ENCODE measurements at regions not wholly inside any gene's neighbourhood (a gene's known extent, or its start where the extent isn't known, plus 50 kb on each side); places are given as distances from the start of the nearest gene placed in this dataset.

DNA sequence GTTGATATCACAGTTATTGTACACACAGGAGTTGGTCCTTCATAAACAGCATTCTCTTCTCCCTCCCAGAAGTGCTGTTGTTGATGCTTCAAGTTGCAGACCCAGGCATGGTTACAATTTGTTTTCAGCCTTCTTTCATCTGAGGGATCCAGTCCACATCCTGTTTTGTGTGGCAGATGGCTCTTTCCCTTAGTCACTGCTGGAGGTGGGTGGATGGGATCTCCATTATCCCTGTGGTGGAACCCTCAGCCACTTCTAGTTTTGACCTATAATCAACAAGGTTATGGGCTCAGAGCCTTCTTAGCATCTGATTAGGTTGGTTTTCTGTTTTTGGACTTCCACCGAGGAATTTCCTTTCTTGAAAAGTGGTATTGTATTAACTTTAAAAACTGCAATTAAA lies 214.2 kb downstream of the SH2D4B start:
- DNase-seq (no peak), ATAC-seq (ENCODE audit: low read depth) (no peak)
- Histone ChIP-seq H3K9ac (ENCODE audit: low read depth, low read length) (no peak overlapping the region), H3K14ac (replicated peaks; ENCODE audit: low read depth, low read length) (no peak overlapping the region), H2BK5ac (ENCODE audit: low read depth, low read length, poor library complexity, severe bottlenecking) (no peak overlapping the region), H3K4me2 (ENCODE audit: low read depth, low read length) (no peak overlapping the region), H3K27ac (ENCODE audit: insufficient read depth, low read length) (no peak overlapping the region), H3K23ac (ENCODE audit: low read depth, low read length) (no peak overlapping the region), H2BK20ac (ENCODE audit: low read depth, low read length) (no peak overlapping the region), H2AK5ac (ENCODE audit: low read depth, low read length) (no peak overlapping the region), H3K36me3 (ENCODE audit: control insufficient read depth, insufficient read depth, low read length) (no peaks in the 10 kb centered on the region), H3K4me3 (ENCODE audit: insufficient read depth, low read depth, low read length) (no peak overlapping the region), H3K18ac (ENCODE audit: low read depth, low read length) (no peak overlapping the region), H2AFZ (replicated peaks; ENCODE audit: low read length, poor library complexity) (no peak overlapping the region), H3K27me3 (ENCODE audit: control insufficient read depth, insufficient read depth, low read length) (no peaks in the 10 kb centered on the region), H4K91ac (ENCODE audit: insufficient read depth, low read depth, low read length) (no peak overlapping the region), H3K9me3 (ENCODE audit: control insufficient read depth, insufficient read depth, low read length) (peaks cover 11% of the 10 kb centered on the region), H4K5ac (ENCODE audit: low read depth, low read length) (no peak overlapping the region), H3K79me1 (ENCODE audit: low read depth in 1 of 2, low read length in 2 of 2) (no peaks in the 10 kb centered on the region), H2BK120ac (ENCODE audit: low read depth, low read length) (no peak overlapping the region), H2AK9ac (replicated peaks; ENCODE audit: low read depth, low read length, poor library complexity) (no peak overlapping the region), H2BK15ac (ENCODE audit: low read depth, low read length) (no peak overlapping the region), H3K4me1 (ENCODE audit: control insufficient read depth, insufficient read depth, low read length) (no peaks in the 10 kb centered on the region), H4K8ac (ENCODE audit: low read depth in 2 of 2, low read length in 2 of 2) (no peak overlapping the region), H3K4ac (ENCODE audit: low read depth, low read length) (no peak overlapping the region), H3K56ac (ENCODE audit: extremely low read depth, insufficient read depth, low read length) (no peak overlapping the region), H4K20me1 (ENCODE audit: insufficient read depth, low read length) (no peaks in the 10 kb centered on the region), H3K9me1 (ENCODE audit: insufficient read depth, low read length) (no peaks in the 10 kb centered on the region)
- in situ Hi-C loops (cut with MboI; ENCODE audit: low sequenced_read_pairs), result no loop called here
- no CpG with 5 or more reads among the region's 1 CpG for WGBS, 2 experiments (ENCODE audit: extremely low coverage in 2 of 2, insufficient read length in 1 of 2)
- intact Hi-C loops (cut with micrococcal nuclease), result no loop called here
- CTCF ChIA-PET, result no interaction called here
- BruUV-seq (replicated peaks), result no TSS peak
- TF ChIP-seq RCOR1 (IDR thresholded peaks at IDR 0.05; ENCODE audit: insufficient replicate concordance, low read length), result no peak
- no peak for TF ChIP-seq POLR2A (IDR thresholded peaks at IDR 0.05; ENCODE audit: low read depth, low read length)
- TF ChIP-seq, protein P1, sequence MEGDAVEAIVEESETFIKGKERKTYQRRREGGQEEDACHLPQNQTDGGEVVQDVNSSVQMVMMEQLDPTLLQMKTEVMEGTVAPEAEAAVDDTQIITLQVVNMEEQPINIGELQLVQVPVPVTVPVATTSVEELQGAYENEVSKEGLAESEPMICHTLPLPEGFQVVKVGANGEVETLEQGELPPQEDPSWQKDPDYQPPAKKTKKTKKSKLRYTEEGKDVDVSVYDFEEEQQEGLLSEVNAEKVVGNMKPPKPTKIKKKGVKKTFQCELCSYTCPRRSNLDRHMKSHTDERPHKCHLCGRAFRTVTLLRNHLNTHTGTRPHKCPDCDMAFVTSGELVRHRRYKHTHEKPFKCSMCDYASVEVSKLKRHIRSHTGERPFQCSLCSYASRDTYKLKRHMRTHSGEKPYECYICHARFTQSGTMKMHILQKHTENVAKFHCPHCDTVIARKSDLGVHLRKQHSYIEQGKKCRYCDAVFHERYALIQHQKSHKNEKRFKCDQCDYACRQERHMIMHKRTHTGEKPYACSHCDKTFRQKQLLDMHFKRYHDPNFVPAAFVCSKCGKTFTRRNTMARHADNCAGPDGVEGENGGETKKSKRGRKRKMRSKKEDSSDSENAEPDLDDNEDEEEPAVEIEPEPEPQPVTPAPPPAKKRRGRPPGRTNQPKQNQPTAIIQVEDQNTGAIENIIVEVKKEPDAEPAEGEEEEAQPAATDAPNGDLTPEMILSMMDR (conservative IDR thresholded peaks at IDR 0.05; ENCODE audit: low read depth, low read length), result no peak
- TF ChIP-seq CEBPB (IDR thresholded peaks at IDR 0.05; ENCODE audit: low read depth, low read length), result no peak
- POLR2A ChIA-PET (ENCODE audit: unreplicated experiment), result no interaction called here
- dilution Hi-C loops (cut with HindIII; ENCODE audit: low sequenced_read_pairs, unreplicated experiment), result no loop called here

Data from IMR-90 (cell line).